PC-9 (cell line): ENCODE measurements at regions not wholly inside any gene's neighbourhood (a gene's known extent, or its start where the extent isn't known, plus 50 kb on each side); places are given as distances from the start of the nearest gene placed in this dataset.

Experiments
- EZH2 ChIP-seq: fragments of 200-600 bp; sonication (generic); IDR thresholded peaks from 2 replicates; pipeline ENCODE4 v1.8.0; 2017; ENCODE audit warnings: antibody characterized with exemption, low read depth
- TF ChIP-seq, protein P1 (sequence below): fragments of 200-600 bp; sonication (generic); conservative IDR thresholded peaks from 2 replicates; pipeline ENCODE4 v1.6.1; 2017; ENCODE audit warnings: mixed run types, antibody characterized with exemption, mild to moderate bottlenecking, moderate library complexity

GRCh38 chrX:55340896-55341433, 76.2 kb upstream of the PAGE3 start:
- TF ChIP-seq, protein P1, sequence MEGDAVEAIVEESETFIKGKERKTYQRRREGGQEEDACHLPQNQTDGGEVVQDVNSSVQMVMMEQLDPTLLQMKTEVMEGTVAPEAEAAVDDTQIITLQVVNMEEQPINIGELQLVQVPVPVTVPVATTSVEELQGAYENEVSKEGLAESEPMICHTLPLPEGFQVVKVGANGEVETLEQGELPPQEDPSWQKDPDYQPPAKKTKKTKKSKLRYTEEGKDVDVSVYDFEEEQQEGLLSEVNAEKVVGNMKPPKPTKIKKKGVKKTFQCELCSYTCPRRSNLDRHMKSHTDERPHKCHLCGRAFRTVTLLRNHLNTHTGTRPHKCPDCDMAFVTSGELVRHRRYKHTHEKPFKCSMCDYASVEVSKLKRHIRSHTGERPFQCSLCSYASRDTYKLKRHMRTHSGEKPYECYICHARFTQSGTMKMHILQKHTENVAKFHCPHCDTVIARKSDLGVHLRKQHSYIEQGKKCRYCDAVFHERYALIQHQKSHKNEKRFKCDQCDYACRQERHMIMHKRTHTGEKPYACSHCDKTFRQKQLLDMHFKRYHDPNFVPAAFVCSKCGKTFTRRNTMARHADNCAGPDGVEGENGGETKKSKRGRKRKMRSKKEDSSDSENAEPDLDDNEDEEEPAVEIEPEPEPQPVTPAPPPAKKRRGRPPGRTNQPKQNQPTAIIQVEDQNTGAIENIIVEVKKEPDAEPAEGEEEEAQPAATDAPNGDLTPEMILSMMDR, result no peak
- no peak for TF ChIP-seq EZH2
